Stomach smooth muscle (tissue), 2 donors: ENCODE measurements at regions not wholly inside any gene's neighbourhood (a gene's known extent, or its start where the extent isn't known, plus 50 kb on each side); places are given as distances from the start of the nearest gene placed in this dataset.
"Not testable (repeated sequence)": the region's sequence is repeated elsewhere in the genome, so short reads cannot be mapped to it uniquely, and the experiment has no call there.

ENCODE experiments used
- H3K27ac ChIP-seq: one replicate; pipeline ENCODE4 v1.7.0; 2013; ENCODE audit warnings: mild to moderate bottlenecking, low read length, inconsistent platforms
- H3K27me3 ChIP-seq, 2 donors: one replicate each; pipeline ENCODE4 v1.7.0; 2013; ENCODE audit warnings: low read length in 2 of 2; ENCODE audit not compliant: insufficient read depth in 2 of 2, control insufficient read depth in 1 of 2
- H3K36me3 ChIP-seq, 2 donors: one replicate each; pipeline ENCODE4 v1.7.0; 2013; ENCODE audit warnings: low read length in 2 of 2; ENCODE audit not compliant: control insufficient read depth in 2 of 2, insufficient read depth in 2 of 2
- H3K4me1 ChIP-seq: one replicate; pipeline ENCODE4 v1.7.0; 2013; ENCODE audit warnings: low read length; ENCODE audit not compliant: control insufficient read depth, insufficient read depth
- H3K4me3 ChIP-seq, 2 donors: one replicate each; pipeline ENCODE4 v1.7.0; 2013; ENCODE audit warnings: low read length in 2 of 2
- H3K9ac ChIP-seq, 2 donors: one replicate each; pipeline ENCODE4 v1.7.0; 2013; ENCODE audit warnings: low read length in 2 of 2, mild to moderate bottlenecking in 1 of 2
- H3K9me3 ChIP-seq, 2 donors: one replicate each; pipeline ENCODE4 v1.7.0; 2013; ENCODE audit warnings: low read length in 2 of 2; ENCODE audit not compliant: control insufficient read depth in 2 of 2
- donor health status: healthy.
- donor health status: Pancreatic carcinoma.

- H3K9me3 ChIP-seq = no peaks in the 10 kb centered on the region
- no peaks in the 10 kb centered on the region for H3K27me3 ChIP-seq
- no peak overlapping the region for H3K27ac ChIP-seq
- H3K4me3 ChIP-seq = no peak overlapping the region
- H3K36me3 ChIP-seq = no peaks in the 10 kb centered on the region
- H3K9ac ChIP-seq = no peak overlapping the region
- no peaks in the 10 kb centered on the region for H3K4me1 ChIP-seq
Measured at GRCh38 chr4:91989914-91990313, 313.9 kb upstream of the GRID2 start.

- H3K4me3 ChIP-seq = no peak overlapping the region
- no peaks in the 10 kb centered on the region for H3K4me1 ChIP-seq
- H3K36me3 ChIP-seq = no peaks in the 10 kb centered on the region
- no peaks in the 10 kb centered on the region for H3K9me3 ChIP-seq
- no peak overlapping the region for H3K9ac ChIP-seq
- H3K27me3 ChIP-seq = no peaks in the 10 kb centered on the region
- no peak overlapping the region for H3K27ac ChIP-seq
Measured at GRCh38 chr4:91990726-91991125, 313.0 kb upstream of the GRID2 start.

GRCh38 chr4:91997045-91997444, 306.7 kb upstream of the GRID2 start:
- no peak overlapping the region for H3K4me3 ChIP-seq
- H3K9ac ChIP-seq = no peak overlapping the region
- H3K27me3 ChIP-seq = no peaks in the 10 kb centered on the region
- H3K36me3 ChIP-seq = no peaks in the 10 kb centered on the region
- H3K9me3 ChIP-seq = no peaks in the 10 kb centered on the region
- no peaks in the 10 kb centered on the region for H3K4me1 ChIP-seq
- H3K27ac ChIP-seq = no peak overlapping the region

- no peaks in the 10 kb centered on the region for H3K9me3 ChIP-seq
- no peaks in the 10 kb centered on the region for H3K4me1 ChIP-seq
- H3K36me3 ChIP-seq = no peaks in the 10 kb centered on the region
- H3K27me3 ChIP-seq = no peaks in the 10 kb centered on the region
- H3K27ac ChIP-seq = no peak overlapping the region
- H3K9ac ChIP-seq = no peak overlapping the region
- H3K4me3 ChIP-seq = no peak overlapping the region
Measured at GRCh38 chr4:92012899-92013867, 290.6 kb upstream of the GRID2 start.

- no peaks in the 10 kb centered on the region for H3K9me3 ChIP-seq
Measured at GRCh38 chr4:92014067-92014466, 289.7 kb upstream of the GRID2 start.

GRCh38 chr4:92021203-92021602, 282.6 kb upstream of the GRID2 start:
- Histone ChIP-seq H3K4me1 (no peaks in the 10 kb centered on the region), H3K36me3 (no peaks in the 10 kb centered on the region), H3K9ac (no peak overlapping the region), H3K27me3 (no peaks in the 10 kb centered on the region), H3K9me3 (no peaks in the 10 kb centered on the region), H3K27ac (no peak overlapping the region), H3K4me3 (no peak overlapping the region)

More at GRCh38 chr4:92014067-92014466, 289.7 kb upstream of the GRID2 start:
- no peak overlapping the region for H3K4me3 ChIP-seq
- H3K36me3 ChIP-seq = no peaks in the 10 kb centered on the region
- no peaks in the 10 kb centered on the region for H3K4me1 ChIP-seq
- no peaks in the 10 kb centered on the region for H3K27me3 ChIP-seq
- no peak overlapping the region for H3K9ac ChIP-seq
- no peak overlapping the region for H3K27ac ChIP-seq

- no peaks in the 10 kb centered on the region for H3K36me3 ChIP-seq
- no peak overlapping the region for H3K27ac ChIP-seq
- no peak overlapping the region for H3K4me3 ChIP-seq
- no peak overlapping the region for H3K9ac ChIP-seq
- H3K27me3 ChIP-seq = no peaks in the 10 kb centered on the region
- no peaks in the 10 kb centered on the region for H3K9me3 ChIP-seq
- H3K4me1 ChIP-seq = no peaks in the 10 kb centered on the region
Measured at GRCh38 chr4:92021788-92022187, 282.0 kb upstream of the GRID2 start.

- H3K27me3 ChIP-seq, H3K36me3 ChIP-seq, H3K4me3 ChIP-seq, H3K9me3 ChIP-seq, H3K4me1 ChIP-seq, H3K9ac ChIP-seq, H3K27ac ChIP-seq: not testable (repeated sequence)
Measured at GRCh38 chr4:92028830-92029229, 274.9 kb upstream of the GRID2 start.

GRCh38 chr4:92031825-92032224, 271.9 kb upstream of the GRID2 start:
- Histone ChIP-seq H3K4me1 (no peaks in the 10 kb centered on the region), H3K9ac (no peak overlapping the region), H3K27ac (no peak overlapping the region), H3K27me3 (no peaks in the 10 kb centered on the region), H3K9me3 (no peaks in the 10 kb centered on the region), H3K36me3 (no peaks in the 10 kb centered on the region), H3K4me3 (no peak overlapping the region)

- Histone ChIP-seq H3K36me3 (no peaks in the 10 kb centered on the region), H3K9me3 (peaks cover 0 to 2% of the 10 kb centered on the region in 2 donors), H3K9ac (no peak overlapping the region), H3K4me1 (no peaks in the 10 kb centered on the region), H3K27ac (no peak overlapping the region), H3K4me3 (no peak overlapping the region), H3K27me3 (no peaks in the 10 kb centered on the region)
Measured at GRCh38 chr4:92035666-92036065, 268.1 kb upstream of the GRID2 start.

- Histone ChIP-seq H3K9me3 (no peaks in the 10 kb centered on the region), H3K4me3 (no peak overlapping the region), H3K36me3 (no peaks in the 10 kb centered on the region), H3K4me1 (no peaks in the 10 kb centered on the region), H3K9ac (no peak overlapping the region), H3K27me3 (no peaks in the 10 kb centered on the region), H3K27ac (no peak overlapping the region)
Measured at GRCh38 chr4:92045718-92046117, 258.0 kb upstream of the GRID2 start.
